ENCODE measurements at regions not wholly inside any gene's neighbourhood (a gene's known extent, or its start where the extent isn't known, plus 50 kb on each side); places are given as distances from the start of the nearest gene placed in this dataset.

DNA sequence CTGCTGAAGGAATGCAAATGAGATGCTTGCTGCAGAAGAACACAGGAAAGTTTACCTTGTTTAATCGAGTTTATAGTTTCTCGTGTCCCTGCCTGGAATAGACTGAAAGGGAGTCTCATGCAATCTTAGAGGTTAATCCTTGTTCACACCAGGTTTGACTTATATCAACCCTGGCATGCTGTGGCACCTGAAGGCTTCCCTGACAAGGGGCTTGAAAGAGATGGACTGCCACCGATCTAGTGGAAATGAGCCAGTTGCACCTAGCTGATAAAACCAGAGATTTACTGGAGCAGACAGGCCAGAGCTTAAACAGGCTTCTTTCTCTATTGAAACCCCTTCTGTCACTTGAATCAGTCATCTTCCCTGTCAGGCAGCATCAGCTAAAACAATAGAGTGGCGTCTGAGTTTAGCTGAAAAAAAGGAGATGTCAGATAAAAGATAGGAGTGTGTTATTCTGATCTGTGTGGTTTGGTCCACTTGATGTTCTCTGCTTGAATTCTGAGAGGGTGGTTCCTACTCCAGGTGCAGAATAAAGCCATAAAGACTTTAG, 349.7 kb downstream of the RWDD3 start:
- no peaks in the 10 kb centered on the region for H3K4me1 ChIP-seq
- ATAC-seq (ENCODE audit: low FRiP score in 2 of 2) (no peak), DNase-seq (no peak)
- H3K27me3 ChIP-seq = no peaks in the 10 kb centered on the region
- no peak overlapping the region for H3K27ac ChIP-seq
- 58 to 61% methylated on average over 4 of the region's 4 CpGs for WGBS, 2 donors
- H3K4me3 ChIP-seq = no peak overlapping the region
- H3K36me3 ChIP-seq = no peaks in the 10 kb centered on the region
- no peaks in the 10 kb centered on the region for H3K9me3 ChIP-seq
- no peak for TF ChIP-seq POLR2A (IDR thresholded peaks at IDR 0.05)
- TF ChIP-seq EP300 (IDR thresholded peaks at IDR 0.05) = no peak
- no peak for TF ChIP-seq POLR2AphosphoS5 (IDR thresholded peaks at IDR 0.05)
- TF ChIP-seq, protein P1, sequence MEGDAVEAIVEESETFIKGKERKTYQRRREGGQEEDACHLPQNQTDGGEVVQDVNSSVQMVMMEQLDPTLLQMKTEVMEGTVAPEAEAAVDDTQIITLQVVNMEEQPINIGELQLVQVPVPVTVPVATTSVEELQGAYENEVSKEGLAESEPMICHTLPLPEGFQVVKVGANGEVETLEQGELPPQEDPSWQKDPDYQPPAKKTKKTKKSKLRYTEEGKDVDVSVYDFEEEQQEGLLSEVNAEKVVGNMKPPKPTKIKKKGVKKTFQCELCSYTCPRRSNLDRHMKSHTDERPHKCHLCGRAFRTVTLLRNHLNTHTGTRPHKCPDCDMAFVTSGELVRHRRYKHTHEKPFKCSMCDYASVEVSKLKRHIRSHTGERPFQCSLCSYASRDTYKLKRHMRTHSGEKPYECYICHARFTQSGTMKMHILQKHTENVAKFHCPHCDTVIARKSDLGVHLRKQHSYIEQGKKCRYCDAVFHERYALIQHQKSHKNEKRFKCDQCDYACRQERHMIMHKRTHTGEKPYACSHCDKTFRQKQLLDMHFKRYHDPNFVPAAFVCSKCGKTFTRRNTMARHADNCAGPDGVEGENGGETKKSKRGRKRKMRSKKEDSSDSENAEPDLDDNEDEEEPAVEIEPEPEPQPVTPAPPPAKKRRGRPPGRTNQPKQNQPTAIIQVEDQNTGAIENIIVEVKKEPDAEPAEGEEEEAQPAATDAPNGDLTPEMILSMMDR (IDR thresholded peaks at IDR 0.05) = no peak

DNA sequence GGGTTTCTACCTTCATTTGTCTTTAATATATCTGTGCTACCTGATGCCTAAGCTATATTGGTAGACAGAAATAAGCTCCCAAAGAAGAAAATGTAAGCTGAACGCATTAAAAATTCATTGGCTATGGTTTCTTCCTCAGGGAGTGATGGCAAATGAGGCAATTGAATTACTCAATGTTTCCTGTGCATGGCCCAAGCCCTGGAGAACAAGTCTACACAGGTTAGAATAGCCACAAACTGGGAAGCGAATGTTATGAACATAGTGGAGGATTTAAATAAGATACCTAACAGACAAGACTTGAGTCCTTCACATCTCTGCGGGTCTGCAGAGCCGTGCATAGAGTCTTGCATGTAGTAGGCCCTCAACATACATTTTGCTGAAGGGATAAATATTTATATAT, 350.3 kb downstream of the RWDD3 start:
- no peaks in the 10 kb centered on the region for H3K4me1 ChIP-seq
- H3K27me3 ChIP-seq = no peaks in the 10 kb centered on the region
- WGBS, 2 donors = 78 to 87% methylated on average over 4 of the region's 4 CpGs
- DNase-seq (no peak), ATAC-seq (ENCODE audit: low FRiP score in 2 of 2) (no peak)
- H3K36me3 ChIP-seq = no peaks in the 10 kb centered on the region
- TF ChIP-seq POLR2AphosphoS5 (IDR thresholded peaks at IDR 0.05) (no peak), EP300 (IDR thresholded peaks at IDR 0.05) (no peak), POLR2A (IDR thresholded peaks at IDR 0.05) (no peak)
- TF ChIP-seq, protein P1 (IDR thresholded peaks at IDR 0.05) = no peak
- H3K9me3 ChIP-seq = no peaks in the 10 kb centered on the region
- H3K27ac ChIP-seq = no peak overlapping the region
- no peak overlapping the region for H3K4me3 ChIP-seq

DNA sequence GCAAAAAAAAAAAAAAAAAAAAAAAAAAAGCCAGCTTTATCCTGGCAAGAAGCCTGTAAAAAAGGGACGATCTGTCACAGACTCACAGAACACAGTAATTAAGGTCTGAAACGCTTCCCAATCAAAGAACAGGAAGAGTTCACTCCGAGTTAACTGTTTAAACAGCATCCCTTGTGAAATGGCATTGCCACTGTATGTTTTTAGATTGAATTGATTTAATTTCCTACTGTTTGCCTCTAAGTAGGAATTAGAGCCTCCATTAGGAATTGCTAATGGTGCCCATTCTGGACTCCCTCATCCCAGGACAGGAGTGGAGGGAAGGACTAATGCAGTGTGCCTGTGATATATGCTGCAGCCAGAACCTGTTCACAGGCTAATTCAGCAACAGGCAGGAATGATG, 370.8 kb downstream of the RWDD3 start:
- no peak for TF ChIP-seq EP300 (IDR thresholded peaks at IDR 0.05)
- TF ChIP-seq POLR2A (IDR thresholded peaks at IDR 0.05) = no peak
- TF ChIP-seq POLR2AphosphoS5 (IDR thresholded peaks at IDR 0.05) = no peak
- TF ChIP-seq, protein P1 (IDR thresholded peaks at IDR 0.05) = no peak
- H3K27me3 ChIP-seq = no peaks in the 10 kb centered on the region
- no peak for ATAC-seq (ENCODE audit: low FRiP score in 2 of 2)
- WGBS, 2 donors = 18 to 20% methylated on average over 3 of the region's 3 CpGs
- H3K9me3 ChIP-seq = no peaks in the 10 kb centered on the region
- no peak overlapping the region for H3K4me3 ChIP-seq
- no peaks in the 10 kb centered on the region for H3K4me1 ChIP-seq
- no peaks in the 10 kb centered on the region for H3K36me3 ChIP-seq
- no peak overlapping the region for H3K27ac ChIP-seq
- DNase-seq = no peak

DNA sequence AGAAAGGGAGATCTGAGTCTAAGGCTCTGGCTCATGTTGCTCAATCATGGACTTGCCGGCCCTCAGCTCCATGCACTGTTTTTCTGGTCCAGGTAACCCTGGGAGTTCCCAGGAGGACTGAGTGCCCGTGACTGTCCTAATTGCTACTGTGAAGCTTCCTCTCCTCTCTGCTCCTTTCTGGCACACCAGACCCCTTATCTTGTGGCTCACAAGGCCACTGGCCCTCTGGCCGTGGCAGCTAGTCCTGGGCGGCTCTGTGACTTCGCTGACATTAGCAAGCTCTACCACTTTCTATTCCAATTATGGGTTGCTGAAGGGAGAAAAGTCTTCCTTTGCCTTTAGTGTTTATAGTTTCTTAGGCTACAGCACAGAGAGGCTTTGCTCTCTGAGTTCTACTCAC, 380.2 kb downstream of the RWDD3 start:
- 88 to 95% methylated on average over 5 of the region's 5 CpGs for WGBS, 2 donors
- Histone ChIP-seq H3K27ac (no peak overlapping the region), H3K4me1 (no peaks in the 10 kb centered on the region), H3K4me3 (no peak overlapping the region), H3K27me3 (no peaks in the 10 kb centered on the region), H3K9me3 (no peaks in the 10 kb centered on the region), H3K36me3 (no peaks in the 10 kb centered on the region)
- ATAC-seq (ENCODE audit: low FRiP score in 2 of 2) (no peak), DNase-seq (peak in 1 of 2 donors; percentile 15)
- TF ChIP-seq, protein P1 (IDR thresholded peaks at IDR 0.05) = no peak
- TF ChIP-seq EP300 (IDR thresholded peaks at IDR 0.05) (no peak), POLR2AphosphoS5 (IDR thresholded peaks at IDR 0.05) (no peak), POLR2A (IDR thresholded peaks at IDR 0.05) (no peak)

DNA sequence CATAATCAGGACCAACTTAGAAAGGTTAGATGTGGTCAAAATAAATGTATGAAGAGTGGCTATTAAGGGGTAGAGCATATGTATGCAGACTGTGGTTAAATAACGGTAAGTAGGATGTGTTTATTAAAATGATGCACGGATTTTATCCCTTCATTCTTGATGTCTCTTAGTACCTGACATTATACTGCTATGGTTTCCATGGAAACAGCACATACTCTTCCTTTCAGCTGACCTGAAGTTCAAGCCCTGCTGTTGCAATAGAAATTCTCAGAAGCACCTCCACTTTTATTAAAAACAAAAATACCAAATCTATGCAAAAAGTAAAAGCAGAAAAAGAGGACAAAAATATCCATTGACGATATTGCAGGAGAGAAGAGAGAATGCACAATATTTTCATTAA, 381.4 kb downstream of the RWDD3 start:
- Histone ChIP-seq H3K4me3 (no peak overlapping the region), H3K4me1 (no peaks in the 10 kb centered on the region), H3K36me3 (no peaks in the 10 kb centered on the region), H3K27ac (no peak overlapping the region), H3K9me3 (no peaks in the 10 kb centered on the region), H3K27me3 (no peaks in the 10 kb centered on the region)
- no peak for DNase-seq
- TF ChIP-seq, protein P1 (IDR thresholded peaks at IDR 0.05) = no peak
- no peak for TF ChIP-seq POLR2A (IDR thresholded peaks at IDR 0.05)
- no peak for TF ChIP-seq EP300 (IDR thresholded peaks at IDR 0.05)
- no peak for TF ChIP-seq POLR2AphosphoS5 (IDR thresholded peaks at IDR 0.05)
- WGBS, 2 donors = 80 to 83% methylated on average over 3 of the region's 3 CpGs
- no peak for ATAC-seq (ENCODE audit: low FRiP score in 2 of 2)

Measured in upper lobe of left lung (tissue), 6 donors.